SKM-1 treated with dmso at 0.1 percent for 144 hours (cell line): ENCODE measurements at regions not wholly inside any gene's neighbourhood (a gene's known extent, or its start where the extent isn't known, plus 50 kb on each side); places are given as distances from the start of the nearest gene placed in this dataset.

Experiments
- DNase-seq: peaks from one replicate; lab custom pipeline; 2025; ENCODE audit not compliant: unreplicated experiment; lab: John Stamatoyannopoulos, UW

DNA sequence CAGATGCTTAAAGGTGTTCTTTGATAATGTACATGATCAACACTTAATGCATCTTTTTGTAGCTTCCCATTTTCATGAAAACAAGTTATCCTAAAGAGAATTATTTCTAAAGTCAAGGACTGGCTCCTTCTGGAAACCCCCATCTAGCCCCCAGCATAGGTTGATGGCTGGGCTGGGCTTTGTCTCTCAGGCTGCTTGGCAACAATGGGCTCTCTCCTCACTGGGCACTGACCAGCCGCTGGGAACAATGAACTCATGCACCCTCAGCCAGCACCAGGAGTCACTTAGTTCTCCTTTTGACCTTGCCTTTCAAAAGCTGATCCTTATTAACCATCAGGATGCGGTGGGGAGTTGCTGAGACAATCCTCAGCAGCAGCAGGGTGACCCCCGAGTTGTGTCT is 293.0 kb upstream of the PLXNA2 start:
- no peak for DNase-seq

DNA sequence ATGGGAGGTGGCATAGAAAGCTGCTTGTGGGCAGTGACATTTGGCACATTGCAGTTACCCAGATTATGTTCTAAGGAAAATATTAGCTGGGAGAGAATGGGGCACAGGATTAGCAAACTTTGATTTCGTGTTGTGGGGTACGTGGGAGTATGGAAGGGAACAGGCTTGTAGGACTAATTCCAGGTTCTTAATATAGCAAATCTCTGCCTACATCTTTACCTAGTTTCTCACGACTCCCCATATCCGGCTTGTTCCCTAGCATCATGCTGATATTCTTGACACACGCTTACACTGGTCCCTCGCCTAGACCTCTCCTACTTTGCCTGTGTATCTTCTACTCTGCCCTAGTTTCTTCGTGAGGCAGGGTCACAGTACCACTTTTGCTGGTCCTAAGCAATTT is 293.9 kb upstream of the PLXNA2 start:
- DNase-seq: no peak

DNA sequence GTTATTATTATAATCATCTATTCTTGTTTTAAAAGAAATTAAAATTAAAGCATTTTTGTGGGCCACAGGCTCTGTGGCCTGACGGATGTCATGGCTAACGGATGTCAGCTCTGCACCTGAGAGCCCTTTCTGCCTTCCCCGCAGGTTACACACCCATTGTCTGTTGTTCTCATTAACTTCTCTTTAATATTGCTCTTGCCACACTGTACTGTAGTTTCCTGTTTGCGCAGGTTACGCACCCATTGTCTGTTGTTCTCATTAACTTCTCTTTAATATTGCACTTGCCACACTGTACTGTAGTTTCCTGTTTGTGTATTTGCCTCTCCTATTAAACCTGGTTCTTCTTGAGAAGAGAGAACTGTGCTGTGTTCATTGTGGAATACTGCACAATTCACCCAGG is 294.4 kb upstream of the PLXNA2 start:
- no peak for DNase-seq

DNA sequence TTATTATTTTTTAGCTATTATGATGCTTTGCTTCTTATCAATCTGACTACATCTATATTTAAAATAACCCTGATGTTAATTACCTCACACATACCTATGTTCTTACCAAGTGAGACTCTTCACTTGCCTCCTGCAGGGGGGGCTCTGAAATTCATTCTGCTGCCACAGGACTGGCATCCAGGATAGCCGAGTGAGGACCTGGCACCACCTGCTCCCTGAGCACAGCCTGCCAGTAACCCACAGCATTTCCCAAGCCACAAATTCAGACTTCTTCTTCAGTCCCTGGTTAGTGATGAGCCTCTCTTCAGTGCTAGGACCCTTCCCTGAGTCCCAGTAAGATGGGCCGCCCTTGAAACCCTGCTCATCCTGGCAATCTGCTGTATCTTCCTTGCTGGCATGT is 296.5 kb upstream of the PLXNA2 start:
- DNase-seq: no peak

DNA sequence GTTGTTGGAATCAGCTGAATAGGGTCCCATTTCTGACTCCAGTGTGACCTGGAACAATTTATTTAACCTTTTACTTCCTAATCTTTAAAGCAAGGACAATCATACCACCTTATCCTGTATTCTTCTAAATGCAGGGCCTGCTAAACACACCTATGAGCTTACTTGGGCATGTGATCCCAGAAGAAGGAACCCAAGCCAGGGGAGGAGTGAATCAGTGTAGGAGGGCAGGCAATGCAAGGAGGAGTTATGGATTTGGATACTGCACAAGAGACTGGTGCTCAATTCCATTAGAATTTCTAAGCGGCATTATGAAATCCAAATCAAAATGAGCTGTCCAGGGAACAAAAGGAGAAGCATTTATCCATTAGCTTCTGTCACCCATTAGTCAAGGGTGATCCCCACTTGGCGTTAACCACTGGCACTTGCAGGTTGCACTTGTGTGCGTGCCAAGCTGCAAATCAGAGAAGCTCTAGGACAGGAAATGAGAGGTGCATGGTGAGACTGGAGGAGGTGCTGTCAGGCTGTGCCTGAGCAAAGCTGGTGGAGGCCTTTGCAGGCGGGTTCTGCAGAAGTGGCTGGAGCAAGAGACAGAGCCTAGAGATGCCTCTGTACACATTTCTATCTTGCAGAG is 297.2 kb upstream of the PLXNA2 start:
- DNase-seq: no peak

DNA sequence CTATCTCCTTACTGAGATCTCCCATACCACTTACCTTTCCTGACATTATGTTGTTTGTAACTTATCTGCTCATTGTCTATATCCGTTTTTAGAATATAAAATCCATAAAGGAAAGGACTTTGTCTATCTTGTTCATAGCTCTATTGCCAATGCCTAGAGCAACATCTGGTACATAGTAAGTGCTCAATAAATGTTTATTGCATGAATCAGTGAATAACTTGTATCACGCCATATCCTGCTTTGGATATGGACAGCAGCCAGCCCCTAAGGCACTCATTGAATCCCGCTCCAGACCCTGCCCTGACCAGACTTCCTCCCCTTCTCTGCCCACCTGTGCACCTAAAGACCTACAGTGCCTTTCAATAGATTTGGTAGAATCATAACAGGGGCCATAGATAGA is 298.1 kb upstream of the PLXNA2 start:
- no peak for DNase-seq

DNA sequence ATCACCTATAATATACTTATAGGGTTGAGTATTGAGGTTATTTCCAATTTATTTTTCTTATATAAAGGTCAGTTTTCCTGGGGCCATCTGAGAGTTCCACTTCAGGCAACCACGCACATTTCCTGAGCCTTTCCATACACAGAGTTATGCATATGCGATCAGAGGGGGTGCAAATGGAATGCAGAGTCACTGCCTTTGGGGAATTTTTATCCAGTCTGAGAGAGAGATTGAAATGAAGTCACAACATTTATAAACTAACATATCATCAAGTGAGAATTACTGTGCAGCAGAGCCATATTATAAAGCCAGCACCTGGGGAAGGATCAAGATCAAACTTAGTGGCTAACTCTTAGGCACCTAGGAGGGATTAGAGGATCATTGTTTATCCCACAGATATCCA is 299.9 kb upstream of the PLXNA2 start:
- no peak for DNase-seq

DNA sequence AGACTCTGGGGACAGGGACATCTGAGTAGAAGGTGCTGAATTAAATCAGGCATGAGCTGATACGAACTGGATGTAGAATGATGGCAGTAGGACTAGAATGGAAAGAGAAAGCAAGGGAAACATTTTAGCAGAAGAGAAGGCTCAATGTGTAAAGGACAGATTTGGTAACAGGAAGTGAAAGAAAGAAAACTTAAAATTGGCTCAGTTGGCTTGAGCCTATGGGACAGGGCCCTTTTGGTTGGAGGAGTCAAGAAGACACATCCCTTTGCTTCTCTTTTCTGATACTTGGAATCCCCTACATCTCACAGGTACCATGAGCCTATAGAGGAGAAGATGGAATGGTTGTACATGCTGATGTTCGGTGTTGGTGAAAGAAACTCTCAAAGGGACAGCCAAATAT is 300.6 kb upstream of the PLXNA2 start:
- DNase-seq: no peak

DNA sequence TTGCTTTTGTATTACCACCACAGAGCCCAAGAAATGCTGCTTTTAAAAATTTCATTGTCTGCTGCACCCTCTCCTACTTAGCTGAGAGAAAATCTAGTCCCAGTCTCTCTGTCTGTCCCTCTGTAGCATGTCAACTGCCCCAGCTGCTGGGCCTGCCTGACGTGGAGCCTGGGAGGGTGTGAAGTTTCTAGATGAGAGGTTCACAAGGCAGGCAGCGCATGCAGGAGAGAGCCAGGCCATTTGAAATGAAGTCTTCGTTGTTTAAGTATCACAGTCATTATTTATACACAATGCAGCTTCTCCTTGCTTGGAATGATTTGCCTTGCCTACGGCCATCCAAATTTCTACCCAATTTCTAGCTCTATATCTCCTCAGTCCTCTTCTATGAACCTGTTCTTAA is 306.8 kb upstream of the PLXNA2 start:
- no peak for DNase-seq

DNA sequence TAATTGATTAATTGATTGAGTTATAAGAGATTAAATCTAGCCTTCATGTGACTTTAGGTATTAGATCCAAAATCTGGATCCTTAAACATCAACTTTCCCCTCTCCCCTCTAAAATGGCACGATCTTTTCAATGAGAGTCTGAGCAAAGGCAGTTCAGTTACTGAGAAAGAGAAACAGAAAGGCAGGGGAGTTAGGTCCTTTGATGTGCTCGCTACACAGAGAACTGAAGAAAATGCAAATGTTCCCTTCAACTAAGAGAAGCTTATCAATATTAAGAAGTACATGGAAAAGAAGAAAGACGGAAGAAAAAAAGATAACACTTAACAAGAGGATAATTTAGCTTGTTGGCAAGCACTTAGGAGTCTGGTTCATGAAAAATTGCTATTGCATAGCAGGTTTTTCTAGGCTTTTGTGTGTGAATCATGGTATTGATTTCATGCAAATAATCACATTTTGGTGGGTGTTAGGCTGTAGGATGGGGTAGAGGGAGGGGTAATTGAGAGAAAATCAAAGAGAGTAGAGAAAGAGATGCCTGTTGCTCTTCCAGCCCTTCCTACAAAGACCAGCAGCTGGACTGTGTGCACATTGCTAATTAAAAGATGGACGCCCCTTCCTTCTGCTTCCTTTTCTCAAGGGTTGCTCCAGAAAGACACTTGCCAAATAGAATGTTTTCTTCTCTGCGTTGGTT is 307.6 kb upstream of the PLXNA2 start:
- DNase-seq: no peak

DNA sequence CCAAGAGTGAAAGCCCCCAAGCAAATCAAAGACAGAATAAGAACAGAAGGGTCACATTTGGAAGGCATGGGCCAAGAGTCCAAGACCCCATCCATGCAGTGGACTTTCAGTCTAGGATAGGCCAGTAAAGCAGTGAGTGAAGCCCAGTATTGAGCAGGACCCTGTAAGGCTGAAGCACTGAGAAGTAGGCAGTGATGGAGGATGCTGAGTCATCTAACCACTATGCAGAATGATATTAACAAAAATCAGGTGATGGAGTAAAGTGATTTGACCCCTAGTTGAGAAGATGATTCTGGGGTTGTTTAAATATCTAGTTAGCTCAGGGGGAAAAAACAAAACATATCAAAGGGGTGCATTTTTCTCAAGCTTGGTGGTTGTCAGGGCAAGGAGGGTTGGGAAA is 308.7 kb upstream of the PLXNA2 start:
- DNase-seq: no peak

DNA sequence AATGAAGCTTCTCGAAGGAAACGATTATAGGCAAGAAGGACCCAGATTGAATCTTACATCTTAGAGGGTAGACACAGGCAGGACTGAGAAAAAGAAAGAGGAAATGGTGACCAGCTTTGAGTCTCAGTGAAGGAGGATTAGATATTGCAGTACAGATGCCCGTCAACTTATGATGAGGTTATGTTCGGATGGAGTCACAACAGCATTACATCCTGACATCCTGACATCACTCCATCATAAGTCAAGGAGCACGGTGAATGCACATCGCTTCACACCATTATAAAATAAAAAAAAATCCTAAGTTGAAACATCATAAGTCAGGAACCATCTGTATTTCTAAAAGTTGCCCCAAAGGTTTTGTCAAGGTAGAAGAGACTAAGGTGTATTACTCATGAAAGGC is 312.3 kb upstream of the PLXNA2 start:
- DNase-seq: no peak

DNA sequence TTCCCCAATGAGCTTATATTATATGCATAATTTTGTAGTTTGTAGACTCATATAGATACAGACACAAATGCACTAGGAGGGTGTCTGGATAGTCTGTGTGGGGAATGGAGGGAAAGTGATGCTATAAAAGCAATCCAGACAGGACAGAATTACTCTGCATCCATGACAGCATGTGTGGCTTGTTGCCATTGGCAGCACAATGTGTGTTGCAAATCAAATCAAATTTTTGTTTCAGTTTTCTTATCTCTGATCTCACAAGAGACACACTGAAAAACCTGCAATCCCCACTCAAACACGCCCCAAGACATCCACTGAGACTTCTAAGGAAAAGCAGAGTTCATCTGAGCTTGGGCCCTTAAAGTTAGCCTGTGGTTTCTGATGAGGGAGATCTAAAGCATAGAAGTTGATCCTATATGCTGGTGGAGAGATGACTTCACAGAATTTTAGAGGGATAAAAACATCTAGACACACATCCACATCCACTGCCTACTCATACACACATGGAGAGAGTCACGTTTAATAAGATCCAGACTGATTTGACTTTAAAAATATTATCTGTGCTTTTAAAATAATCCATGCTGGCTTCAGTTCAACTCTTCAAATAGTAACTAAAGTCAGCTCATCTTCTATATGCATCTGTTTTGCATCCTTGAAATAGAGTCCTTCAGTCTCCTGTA is 313.0 kb upstream of the PLXNA2 start:
- DNase-seq: no peak

DNA sequence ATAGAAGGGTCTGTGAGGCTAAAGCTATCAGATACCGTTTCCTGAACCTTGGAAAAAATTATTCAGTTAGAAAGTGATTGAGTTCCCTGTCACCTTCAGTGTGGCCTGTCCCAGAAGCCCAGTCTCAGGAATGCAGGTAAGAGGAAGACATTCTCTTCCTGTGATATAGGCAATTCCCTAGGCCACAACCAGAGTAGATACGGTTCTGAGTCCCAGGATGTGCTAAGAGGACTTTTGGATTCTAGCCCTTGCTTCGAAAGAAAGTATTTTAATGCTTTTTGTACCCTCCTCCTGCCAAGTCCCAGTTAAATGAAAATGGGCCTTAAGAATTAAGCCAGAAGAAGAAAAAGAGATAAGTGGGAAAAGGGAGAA is 313.5 kb upstream of the PLXNA2 start:
- DNase-seq: no peak

DNA sequence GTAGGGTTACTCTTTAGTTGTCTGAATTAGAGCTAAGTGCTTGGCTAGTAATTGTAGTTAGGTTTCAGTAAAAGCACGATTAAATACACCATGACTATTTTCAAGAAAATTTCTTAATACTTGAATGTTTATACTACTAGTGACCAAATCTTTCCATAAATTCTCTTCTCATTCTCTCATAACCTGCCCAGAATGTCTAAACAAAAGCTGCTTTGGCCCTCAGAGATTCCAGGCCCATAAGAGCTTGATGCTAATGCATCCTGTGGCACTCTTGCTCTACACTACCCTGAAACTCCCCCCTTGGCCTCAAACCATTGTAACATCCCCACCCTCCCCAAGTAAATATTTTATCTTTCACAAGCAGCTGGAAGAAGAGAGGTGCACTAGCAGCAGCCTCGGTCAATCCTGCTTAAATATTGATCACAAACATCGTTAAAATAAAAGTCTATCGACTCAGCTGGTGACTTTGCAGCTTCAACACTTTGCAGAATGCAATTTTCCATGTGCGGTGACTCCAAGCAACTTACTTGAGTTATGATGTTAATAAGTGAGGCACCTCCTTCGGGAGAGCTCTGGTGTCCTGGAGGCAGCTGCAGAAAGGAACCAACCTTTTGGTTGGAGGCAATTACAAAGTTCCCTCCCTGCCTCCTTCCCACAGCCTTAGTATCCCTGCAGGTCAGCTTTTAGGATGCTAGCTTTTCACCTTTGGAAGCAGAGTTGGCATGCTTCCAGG is 315.6 kb upstream of the PLXNA2 start:
- no peak for DNase-seq

DNA sequence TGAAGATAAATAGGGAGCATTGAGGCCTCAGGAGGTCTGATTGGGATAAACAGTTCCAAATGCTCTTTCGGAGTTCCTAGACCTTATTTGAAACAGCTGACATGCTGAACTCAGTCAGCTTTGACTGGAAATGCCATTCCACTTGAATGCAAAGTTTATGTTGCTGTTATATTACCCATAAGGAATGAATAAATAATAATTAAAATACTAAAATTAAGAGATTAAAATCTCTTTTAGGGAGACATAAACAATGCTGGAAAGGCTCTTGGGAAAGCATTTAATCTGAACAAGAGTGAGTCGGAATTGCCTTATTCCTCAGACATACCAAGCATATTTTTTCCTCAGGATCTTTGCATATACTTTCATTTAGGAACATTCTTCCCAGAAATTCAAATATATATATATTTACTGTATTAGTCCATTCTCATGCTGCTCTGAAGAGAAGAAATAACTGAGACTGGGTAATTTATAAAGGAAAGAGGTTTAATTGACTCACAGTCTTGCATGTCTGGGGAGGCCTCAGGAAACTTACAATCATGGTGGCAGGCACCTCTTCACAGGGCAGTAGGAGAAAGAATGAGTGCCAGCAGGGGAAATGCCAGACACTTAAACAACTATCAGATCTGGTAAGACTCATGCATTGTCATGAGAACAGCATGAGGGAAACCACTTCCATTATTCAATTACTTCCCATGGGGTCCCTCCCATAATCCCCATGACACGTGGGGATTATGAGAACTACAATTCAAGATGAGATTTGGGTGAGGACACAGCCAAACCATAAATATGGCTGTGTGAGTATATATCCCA is 318.2 kb upstream of the PLXNA2 start:
- DNase-seq: no peak

DNA sequence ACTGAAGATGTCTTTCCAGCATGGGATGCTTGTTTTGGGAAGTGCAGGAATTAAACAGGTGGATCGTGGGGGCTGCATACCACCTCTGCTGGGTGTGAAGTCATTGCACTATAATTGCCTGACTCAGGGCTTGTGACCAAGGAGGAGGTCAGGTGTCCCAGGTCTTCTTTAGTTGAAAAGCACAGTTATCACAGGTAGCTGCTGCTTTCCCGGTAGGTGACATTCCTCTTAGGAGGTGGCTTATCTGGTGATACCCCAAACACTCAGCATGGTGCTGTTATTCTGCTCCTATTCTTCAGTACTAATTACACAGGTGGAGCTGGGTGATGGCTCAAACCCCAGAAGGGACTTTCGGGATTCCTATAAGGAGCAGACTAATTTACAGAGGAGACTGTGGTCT is 320.3 kb upstream of the PLXNA2 start:
- no peak for DNase-seq

DNA sequence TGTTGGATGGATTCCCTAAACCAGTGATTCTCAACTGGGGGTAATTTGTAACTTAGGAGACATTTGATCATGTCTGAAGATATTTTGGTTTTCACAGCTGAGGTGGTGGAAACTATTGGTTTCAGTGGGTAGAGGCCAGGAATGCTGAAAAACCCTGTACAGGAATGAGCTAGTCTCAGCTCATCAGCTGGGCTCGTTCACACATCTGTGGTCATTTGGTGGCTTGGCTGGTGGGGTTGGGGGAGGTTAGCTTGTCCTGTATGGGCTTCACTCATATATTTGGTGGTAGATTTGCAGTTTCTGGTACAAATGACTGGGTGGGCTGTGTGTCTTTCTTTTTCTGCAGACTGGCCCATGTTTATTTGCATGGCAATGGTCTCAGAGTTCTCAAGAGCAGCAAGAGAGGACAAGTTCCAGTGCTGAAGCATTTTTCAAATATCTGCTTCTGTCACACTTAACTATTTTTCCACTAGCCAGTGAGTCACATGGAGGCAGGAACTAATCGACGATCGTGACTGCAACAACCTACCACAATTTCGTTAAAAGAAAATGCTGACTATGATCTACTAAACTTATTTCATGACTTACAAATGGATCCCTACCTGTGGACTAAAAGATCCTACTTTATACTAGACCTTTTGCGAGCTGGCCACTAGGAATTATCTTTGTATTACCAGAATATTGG is 321.7 kb upstream of the PLXNA2 start:
- no peak for DNase-seq

DNA sequence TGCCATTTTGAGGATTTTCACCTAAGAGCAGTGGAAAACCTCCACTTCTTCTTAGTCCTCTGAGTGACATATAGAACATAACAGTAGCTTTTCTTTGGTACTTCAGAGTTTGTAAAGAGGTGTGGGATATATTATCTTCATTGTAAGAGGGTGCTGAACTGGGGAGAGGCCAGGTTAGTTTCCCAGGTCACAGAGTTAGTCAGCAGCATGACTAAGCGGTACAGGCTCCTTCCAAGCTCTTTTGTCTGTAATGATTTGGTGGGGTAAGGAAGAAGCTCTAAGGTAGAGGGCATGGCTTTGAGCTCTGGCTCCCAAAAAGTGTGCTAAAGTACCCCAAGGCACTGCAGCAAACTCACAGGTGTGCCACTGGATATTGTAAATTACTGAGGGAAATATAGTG is 325.0 kb upstream of the PLXNA2 start:
- DNase-seq: no peak

DNA sequence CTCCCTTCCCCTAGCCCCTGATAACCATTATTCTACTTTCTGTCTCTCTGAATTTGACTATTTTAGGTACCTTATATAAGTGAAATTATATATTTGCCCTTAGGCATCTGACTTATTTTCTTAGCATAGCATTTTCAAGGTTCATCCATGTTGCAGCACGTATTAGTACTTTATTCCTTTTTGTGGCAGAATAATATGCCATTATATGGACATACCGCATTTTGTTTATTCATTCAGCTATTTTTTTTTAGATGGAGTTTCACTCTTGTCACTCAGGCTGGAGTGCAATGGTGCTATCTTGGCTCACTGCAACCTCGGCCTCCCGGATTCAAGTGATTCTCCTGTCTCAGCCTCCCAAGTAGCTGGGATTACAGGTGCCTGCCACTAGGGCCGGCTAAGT is 326.2 kb upstream of the PLXNA2 start:
- DNase-seq: no peak

DNA sequence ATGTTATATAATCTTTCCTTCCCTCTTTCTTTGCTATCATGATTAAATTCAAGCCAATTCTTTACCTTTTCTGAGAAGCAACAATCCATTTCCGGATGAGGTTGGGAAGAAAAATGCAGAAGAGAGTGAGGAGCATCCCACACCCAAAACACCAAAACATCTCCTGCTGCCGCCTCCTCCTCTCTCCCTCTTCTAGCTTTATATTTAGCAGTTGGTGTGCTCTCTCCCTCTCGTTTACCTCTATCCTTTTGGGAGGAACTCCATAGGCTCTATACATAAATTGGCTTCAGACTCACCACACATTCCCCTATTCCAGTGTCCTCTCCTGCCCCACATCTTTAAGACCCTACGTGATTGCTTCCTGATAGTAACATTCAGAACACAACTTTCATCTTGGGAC is 332.2 kb upstream of the PLXNA2 start:
- no peak for DNase-seq
